ENCODE measurements at regions not wholly inside any gene's neighbourhood (a gene's known extent, or its start where the extent isn't known, plus 50 kb on each side); places are given as distances from the start of the nearest gene placed in this dataset.

DNA sequence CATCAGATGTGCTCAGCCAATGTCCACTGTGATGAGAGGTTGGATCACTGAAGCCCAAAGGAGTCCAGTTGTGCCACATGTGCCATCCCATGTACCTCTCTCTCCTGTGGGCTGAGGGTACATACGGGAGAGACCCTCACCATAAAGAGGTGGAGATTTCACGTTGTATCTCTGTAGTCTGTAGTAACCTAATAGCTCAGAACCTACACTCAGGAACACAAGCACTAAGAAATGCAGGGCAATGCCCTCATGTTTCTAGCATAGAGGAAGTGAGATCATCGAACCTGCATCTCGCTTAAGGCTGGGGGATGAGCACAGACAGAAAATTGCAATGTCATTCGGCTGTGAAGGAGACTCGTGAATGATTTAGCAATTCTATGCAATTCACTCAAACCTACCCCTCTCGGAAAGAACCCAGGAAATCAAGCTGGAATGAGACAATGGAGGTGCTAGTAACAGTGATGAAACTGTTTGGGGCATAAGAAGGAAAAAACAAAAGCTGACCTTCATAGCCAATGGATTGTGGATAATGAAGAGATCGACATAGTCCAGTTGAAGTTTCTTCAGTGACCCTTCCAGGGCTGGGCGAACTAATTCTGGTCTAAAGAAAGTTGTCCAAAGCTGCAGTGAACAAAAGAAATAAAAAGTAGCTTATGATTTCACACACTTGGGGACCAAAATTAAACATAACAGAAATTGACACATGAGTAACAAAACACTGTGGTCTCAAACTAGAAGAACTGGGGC lies 80.3 kb upstream of the UCN3 start:
- TF ChIP-seq EZH2 (IDR thresholded peaks at IDR 0.05) (no peak), POLR2AphosphoS5 (IDR thresholded peaks at IDR 0.05; ENCODE audit: borderline replicate concordance, low read depth, low read length) (no peak), FOXP2 (optimal IDR thresholded peaks at IDR 0.05; ENCODE audit: control extremely low read depth, extremely low read length, insufficient read depth) (no peak)
